ENCODE measurements at regions not wholly inside any gene's neighbourhood (a gene's known extent, or its start where the extent isn't known, plus 50 kb on each side); places are given as distances from the start of the nearest gene placed in this dataset.

DNA sequence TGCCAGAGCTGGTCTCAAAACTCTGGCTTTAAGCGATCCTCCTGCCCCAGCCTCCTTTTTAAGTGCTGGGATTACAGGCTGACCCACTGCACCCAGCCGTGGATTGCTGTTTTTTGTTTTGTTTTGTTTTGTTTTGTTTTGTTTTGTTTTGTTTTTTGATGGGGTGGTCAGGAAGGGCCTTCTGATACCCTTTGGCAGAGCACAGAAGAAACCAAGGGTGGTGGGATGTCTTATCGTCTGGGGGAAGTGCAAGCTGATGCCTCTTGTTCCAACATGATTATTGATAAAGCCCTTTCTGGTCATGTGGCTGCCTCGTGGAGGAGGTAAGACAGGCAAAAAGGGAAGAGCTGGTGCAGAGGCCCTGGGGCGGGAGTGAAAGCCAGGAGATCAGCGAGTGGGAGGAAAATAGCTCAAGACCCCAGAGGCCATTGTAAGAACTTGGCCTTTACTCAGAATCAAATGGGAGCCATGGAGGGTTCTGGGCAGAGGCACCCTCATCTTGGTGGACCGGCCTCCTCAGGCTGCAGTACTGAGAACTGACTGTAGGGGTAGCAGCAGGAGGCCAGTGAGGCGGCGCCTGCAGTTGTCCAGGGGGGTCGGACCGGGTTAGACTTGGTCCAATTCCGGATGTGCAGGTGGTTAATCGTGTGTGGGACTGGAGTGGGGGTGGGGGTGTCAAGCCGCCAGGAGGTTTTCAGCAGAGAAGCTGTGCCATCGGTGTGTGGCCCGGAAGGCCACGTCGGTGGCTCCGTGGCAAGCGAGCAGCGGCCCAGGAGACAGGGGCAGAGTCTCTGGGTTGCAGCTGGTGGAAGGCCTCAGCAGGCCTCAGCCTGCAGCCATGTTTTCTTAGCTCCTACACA lies 84.4 kb upstream of the GSE1 start (continued):
- TF ChIP-seq, protein P1, sequence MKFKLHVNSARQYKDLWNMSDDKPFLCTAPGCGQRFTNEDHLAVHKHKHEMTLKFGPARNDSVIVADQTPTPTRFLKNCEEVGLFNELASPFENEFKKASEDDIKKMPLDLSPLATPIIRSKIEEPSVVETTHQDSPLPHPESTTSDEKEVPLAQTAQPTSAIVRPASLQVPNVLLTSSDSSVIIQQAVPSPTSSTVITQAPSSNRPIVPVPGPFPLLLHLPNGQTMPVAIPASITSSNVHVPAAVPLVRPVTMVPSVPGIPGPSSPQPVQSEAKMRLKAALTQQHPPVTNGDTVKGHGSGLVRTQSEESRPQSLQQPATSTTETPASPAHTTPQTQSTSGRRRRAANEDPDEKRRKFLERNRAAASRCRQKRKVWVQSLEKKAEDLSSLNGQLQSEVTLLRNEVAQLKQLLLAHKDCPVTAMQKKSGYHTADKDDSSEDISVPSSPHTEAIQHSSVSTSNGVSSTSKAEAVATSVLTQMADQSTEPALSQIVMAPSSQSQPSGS (CRISPR knock-in tag; IDR thresholded peaks at IDR 0.05): no peak
- TF ChIP-seq, protein P2, sequence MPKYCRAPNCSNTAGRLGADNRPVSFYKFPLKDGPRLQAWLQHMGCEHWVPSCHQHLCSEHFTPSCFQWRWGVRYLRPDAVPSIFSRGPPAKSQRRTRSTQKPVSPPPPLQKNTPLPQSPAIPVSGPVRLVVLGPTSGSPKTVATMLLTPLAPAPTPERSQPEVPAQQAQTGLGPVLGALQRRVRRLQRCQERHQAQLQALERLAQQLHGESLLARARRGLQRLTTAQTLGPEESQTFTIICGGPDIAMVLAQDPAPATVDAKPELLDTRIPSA (CRISPR knock-in tag; IDR thresholded peaks at IDR 0.05; ENCODE audit: borderline replicate concordance): 0 out of 2 replicates have a peak, but pooled peaks have one; percentile 58
- TF ChIP-seq MXI1 (IDR thresholded peaks at IDR 0.05; ENCODE audit: borderline replicate concordance, low read depth, low read length) (no peak), ESRRA (CRISPR knock-in tag; IDR thresholded peaks at IDR 0.05; ENCODE audit: low read depth) (no peak), SIN3A (IDR thresholded peaks at IDR 0.05; ENCODE audit: borderline replicate concordance, low read depth, low read length) (no peak), SMC3 (IDR thresholded peaks at IDR 0.05; ENCODE audit: low read length) (peak; percentile 13; the same call in 1 of the 2 replicates), PITX1 (CRISPR knock-in tag; IDR thresholded peaks at IDR 0.05) (peak; percentile 46; the same call in 1 of the 2 replicates), ADNP (CRISPR knock-in tag; IDR thresholded peaks at IDR 0.05) (peak; percentile 72; the same call in 1 of the 2 replicates), PCBP1 (IDR thresholded peaks at IDR 0.05; ENCODE audit: borderline replicate concordance, low read depth, low read length) (peak; percentile 56; the same call in 1 of the 2 replicates)
- TF ChIP-seq, protein P3, sequence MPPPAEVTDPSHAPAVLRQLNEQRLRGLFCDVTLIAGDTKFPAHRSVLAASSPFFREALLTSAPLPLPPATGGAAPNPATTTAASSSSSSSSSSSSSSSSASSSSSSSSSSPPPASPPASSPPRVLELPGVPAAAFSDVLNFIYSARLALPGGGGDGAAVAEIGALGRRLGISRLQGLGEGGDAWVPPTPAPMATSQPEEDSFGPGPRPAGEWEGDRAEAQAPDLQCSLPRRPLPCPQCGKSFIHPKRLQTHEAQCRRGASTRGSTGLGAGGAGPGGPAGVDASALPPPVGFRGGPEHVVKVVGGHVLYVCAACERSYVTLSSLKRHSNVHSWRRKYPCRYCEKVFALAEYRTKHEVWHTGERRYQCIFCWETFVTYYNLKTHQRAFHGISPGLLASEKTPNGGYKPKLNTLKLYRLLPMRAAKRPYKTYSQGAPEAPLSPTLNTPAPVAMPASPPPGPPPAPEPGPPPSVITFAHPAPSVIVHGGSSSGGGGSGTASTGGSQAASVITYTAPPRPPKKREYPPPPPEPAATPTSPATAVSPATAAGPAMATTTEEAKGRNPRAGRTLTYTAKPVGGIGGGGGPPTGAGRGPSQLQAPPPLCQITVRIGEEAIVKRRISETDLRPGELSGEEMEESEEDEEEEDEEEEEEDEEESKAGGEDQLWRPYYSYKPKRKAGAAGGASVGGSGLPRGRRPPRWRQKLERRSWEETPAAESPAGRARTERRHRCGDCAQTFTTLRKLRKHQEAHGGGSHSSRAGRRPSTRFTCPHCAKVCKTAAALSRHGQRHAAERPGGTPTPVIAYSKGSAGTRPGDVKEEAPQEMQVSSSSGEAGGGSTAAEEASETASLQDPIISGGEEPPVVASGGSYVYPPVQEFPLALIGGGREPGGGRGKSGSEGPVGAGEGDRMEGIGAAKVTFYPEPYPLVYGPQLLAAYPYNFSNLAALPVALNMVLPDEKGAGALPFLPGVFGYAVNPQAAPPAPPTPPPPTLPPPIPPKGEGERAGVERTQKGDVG (CRISPR knock-in tag; IDR thresholded peaks at IDR 0.05; ENCODE audit: borderline replicate concordance): peak; percentile 65; the same call in 1 of the 2 replicates
- TF ChIP-seq, protein P4, sequence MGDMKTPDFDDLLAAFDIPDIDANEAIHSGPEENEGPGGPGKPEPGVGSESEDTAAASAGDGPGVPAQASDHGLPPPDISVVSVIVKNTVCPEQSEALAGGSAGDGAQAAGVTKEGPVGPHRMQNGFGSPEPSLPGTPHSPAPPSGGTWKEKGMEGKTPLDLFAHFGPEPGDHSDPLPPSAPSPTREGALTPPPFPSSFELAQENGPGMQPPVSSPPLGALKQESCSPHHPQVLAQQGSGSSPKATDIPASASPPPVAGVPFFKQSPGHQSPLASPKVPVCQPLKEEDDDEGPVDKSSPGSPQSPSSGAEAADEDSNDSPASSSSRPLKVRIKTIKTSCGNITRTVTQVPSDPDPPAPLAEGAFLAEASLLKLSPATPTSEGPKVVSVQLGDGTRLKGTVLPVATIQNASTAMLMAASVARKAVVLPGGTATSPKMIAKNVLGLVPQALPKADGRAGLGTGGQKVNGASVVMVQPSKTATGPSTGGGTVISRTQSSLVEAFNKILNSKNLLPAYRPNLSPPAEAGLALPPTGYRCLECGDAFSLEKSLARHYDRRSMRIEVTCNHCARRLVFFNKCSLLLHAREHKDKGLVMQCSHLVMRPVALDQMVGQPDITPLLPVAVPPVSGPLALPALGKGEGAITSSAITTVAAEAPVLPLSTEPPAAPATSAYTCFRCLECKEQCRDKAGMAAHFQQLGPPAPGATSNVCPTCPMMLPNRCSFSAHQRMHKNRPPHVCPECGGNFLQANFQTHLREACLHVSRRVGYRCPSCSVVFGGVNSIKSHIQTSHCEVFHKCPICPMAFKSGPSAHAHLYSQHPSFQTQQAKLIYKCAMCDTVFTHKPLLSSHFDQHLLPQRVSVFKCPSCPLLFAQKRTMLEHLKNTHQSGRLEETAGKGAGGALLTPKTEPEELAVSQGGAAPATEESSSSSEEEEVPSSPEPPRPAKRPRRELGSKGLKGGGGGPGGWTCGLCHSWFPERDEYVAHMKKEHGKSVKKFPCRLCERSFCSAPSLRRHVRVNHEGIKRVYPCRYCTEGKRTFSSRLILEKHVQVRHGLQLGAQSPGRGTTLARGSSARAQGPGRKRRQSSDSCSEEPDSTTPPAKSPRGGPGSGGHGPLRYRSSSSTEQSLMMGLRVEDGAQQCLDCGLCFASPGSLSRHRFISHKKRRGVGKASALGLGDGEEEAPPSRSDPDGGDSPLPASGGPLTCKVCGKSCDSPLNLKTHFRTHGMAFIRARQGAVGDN (CRISPR knock-in tag; IDR thresholded peaks at IDR 0.05): peak; percentile 49
- TF ChIP-seq, protein P5, sequence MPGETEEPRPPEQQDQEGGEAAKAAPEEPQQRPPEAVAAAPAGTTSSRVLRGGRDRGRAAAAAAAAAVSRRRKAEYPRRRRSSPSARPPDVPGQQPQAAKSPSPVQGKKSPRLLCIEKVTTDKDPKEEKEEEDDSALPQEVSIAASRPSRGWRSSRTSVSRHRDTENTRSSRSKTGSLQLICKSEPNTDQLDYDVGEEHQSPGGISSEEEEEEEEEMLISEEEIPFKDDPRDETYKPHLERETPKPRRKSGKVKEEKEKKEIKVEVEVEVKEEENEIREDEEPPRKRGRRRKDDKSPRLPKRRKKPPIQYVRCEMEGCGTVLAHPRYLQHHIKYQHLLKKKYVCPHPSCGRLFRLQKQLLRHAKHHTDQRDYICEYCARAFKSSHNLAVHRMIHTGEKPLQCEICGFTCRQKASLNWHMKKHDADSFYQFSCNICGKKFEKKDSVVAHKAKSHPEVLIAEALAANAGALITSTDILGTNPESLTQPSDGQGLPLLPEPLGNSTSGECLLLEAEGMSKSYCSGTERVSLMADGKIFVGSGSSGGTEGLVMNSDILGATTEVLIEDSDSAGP (CRISPR knock-in tag; IDR thresholded peaks at IDR 0.05; ENCODE audit: borderline replicate concordance): peak; percentile 37; the same call in 1 of the 2 replicates
- TF ChIP-seq, protein P6, sequence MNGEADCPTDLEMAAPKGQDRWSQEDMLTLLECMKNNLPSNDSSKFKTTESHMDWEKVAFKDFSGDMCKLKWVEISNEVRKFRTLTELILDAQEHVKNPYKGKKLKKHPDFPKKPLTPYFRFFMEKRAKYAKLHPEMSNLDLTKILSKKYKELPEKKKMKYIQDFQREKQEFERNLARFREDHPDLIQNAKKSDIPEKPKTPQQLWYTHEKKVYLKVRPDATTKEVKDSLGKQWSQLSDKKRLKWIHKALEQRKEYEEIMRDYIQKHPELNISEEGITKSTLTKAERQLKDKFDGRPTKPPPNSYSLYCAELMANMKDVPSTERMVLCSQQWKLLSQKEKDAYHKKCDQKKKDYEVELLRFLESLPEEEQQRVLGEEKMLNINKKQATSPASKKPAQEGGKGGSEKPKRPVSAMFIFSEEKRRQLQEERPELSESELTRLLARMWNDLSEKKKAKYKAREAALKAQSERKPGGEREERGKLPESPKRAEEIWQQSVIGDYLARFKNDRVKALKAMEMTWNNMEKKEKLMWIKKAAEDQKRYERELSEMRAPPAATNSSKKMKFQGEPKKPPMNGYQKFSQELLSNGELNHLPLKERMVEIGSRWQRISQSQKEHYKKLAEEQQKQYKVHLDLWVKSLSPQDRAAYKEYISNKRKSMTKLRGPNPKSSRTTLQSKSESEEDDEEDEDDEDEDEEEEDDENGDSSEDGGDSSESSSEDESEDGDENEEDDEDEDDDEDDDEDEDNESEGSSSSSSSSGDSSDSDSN (CRISPR knock-in tag; IDR thresholded peaks at IDR 0.05): peak; percentile 42; the same call in 1 of the 2 replicates
